ENCODE measurements at regions not wholly inside any gene's neighbourhood (a gene's known extent, or its start where the extent isn't known, plus 50 kb on each side); places are given as distances from the start of the nearest gene placed in this dataset.

DNA sequence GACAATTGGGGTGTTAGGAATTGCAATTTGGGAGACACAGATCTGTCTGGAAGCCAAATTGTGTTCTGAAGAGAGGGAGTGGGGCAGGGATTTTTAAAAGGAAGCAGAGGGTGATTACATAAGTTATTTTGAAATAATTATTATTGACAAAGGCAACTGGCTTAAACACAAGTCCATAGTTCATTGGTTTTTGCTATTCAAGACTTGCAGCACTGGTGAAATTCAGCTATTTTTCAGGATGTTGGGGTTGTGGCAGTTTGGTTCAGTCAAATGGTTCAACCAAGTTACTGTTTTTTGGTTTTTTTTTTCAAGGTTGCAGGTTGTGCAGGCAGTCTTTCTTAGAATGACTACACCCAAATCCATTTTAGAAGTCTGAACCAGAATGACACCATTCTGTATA, 300.0 kb upstream of the DEPDC1 start:
- H3K27me3 ChIP-seq (ENCODE audit: control insufficient read depth in 1 of 2, insufficient read depth in 2 of 2, low read length in 2 of 2) = no peaks in the 10 kb centered on the region
- peaks cover 6% of the 10 kb centered on the region for H3K9me3 Mint-ChIP-seq
- H3K4me3 ChIP-seq (ENCODE audit: low read length) = no peak overlapping the region
- no peaks in the 10 kb centered on the region for H3K4me1 ChIP-seq (ENCODE audit: insufficient read depth, low read length)
- no peaks in the 10 kb centered on the region for H3K27me3 Mint-ChIP-seq
- CTCF ChIA-PET = interaction anchor here (0.7 kb wide), 1 partner anchor 607 kb away, joined by 5 read pairs; no protein-coding TSS in a partner anchor
- ATAC-seq (ENCODE audit: poor library complexity) (no peak), DNase-seq (no peak)
- intact Hi-C loops (cut with DNase I, micrococcal nuclease) = no loop called here
- H3K36me3 Mint-ChIP-seq (ENCODE audit: low read depth) = no peaks in the 10 kb centered on the region
- TF ChIP-seq CTCF (IDR thresholded peaks at IDR 0.05) = no peak
- H3K9me3 ChIP-seq (ENCODE audit: control insufficient read depth in 1 of 2, insufficient read depth in 1 of 2, low read length in 2 of 2) = peaks cover 0 to 4% of the 10 kb centered on the region in 2 experiments
- POLR2A ChIA-PET = no interaction called here
- H3K27ac ChIP-seq (ENCODE audit: low read depth in 1 of 2, low read length in 2 of 2) = no peak overlapping the region
- H3K4me3 Mint-ChIP-seq = no peak overlapping the region
- no peaks in the 10 kb centered on the region for H3K36me3 ChIP-seq (ENCODE audit: insufficient read depth, low read length)
- no peaks in the 10 kb centered on the region for H3K4me1 Mint-ChIP-seq (ENCODE audit: low read depth)
- no peak overlapping the region for H3K27ac Mint-ChIP-seq

GRCh38 chr1:68798071-68798470, 301.2 kb upstream of the DEPDC1 start:
- H3K36me3 ChIP-seq (ENCODE audit: insufficient read depth, low read length) = no peaks in the 10 kb centered on the region
- H3K4me3 ChIP-seq (ENCODE audit: low read length) = no peak overlapping the region
- no peaks in the 10 kb centered on the region for H3K4me1 ChIP-seq (ENCODE audit: insufficient read depth, low read length)
- H3K27ac ChIP-seq (ENCODE audit: low read depth in 1 of 2, low read length in 2 of 2) = no peak overlapping the region
- intact Hi-C loops (cut with DNase I, micrococcal nuclease) = no loop called here
- H3K36me3 Mint-ChIP-seq (ENCODE audit: low read depth) = no peaks in the 10 kb centered on the region
- no peak for ATAC-seq (ENCODE audit: poor library complexity)
- CTCF ChIA-PET = no interaction called here
- H3K27me3 Mint-ChIP-seq = no peaks in the 10 kb centered on the region
- no peak overlapping the region for H3K27ac Mint-ChIP-seq
- H3K9me3 ChIP-seq (ENCODE audit: control insufficient read depth in 1 of 2, insufficient read depth in 1 of 2, low read length in 2 of 2) = peaks cover 0 to 4% of the 10 kb centered on the region in 2 experiments
- no peak overlapping the region for H3K4me3 Mint-ChIP-seq
- H3K9me3 Mint-ChIP-seq = peaks cover 6% of the 10 kb centered on the region
- no peak for DNase-seq
- POLR2A ChIA-PET = no interaction called here
- no peaks in the 10 kb centered on the region for H3K27me3 ChIP-seq (ENCODE audit: control insufficient read depth in 1 of 2, insufficient read depth in 2 of 2, low read length in 2 of 2)
- TF ChIP-seq CTCF (IDR thresholded peaks at IDR 0.05) = no peak
- H3K4me1 Mint-ChIP-seq (ENCODE audit: low read depth) = no peaks in the 10 kb centered on the region

DNA sequence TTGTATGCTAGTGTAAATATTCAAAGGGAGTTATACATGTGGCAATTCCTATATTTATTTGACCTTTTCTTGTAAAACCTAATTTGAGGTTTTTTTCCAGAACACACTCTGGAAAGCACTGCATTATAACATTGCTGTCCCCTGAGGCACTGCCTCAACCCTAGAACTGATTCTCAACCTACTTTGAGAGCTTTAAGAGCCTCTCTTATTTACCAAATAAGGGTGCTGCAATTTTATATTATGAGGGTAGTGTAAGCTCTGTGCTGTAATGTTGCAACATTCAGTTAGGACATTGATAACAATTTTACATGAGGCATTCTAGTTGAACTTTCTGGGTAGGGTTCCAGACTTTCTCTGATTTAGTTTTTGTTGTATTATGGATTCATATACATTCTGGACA, 302.2 kb upstream of the DEPDC1 start:
- no peak overlapping the region for H3K27ac Mint-ChIP-seq
- H3K36me3 Mint-ChIP-seq (ENCODE audit: low read depth) = no peaks in the 10 kb centered on the region
- H3K4me1 ChIP-seq (ENCODE audit: insufficient read depth, low read length) = no peaks in the 10 kb centered on the region
- intact Hi-C loops (cut with DNase I, micrococcal nuclease) = no loop called here
- ChIA-PET POLR2A (no interaction called here), CTCF (no interaction called here)
- no peak for TF ChIP-seq CTCF (IDR thresholded peaks at IDR 0.05)
- no peaks in the 10 kb centered on the region for H3K27me3 Mint-ChIP-seq
- peaks cover 0 to 4% of the 10 kb centered on the region in 2 experiments for H3K9me3 ChIP-seq (ENCODE audit: control insufficient read depth in 1 of 2, insufficient read depth in 1 of 2, low read length in 2 of 2)
- no peaks in the 10 kb centered on the region for H3K27me3 ChIP-seq (ENCODE audit: control insufficient read depth in 1 of 2, insufficient read depth in 2 of 2, low read length in 2 of 2)
- peaks cover 8% of the 10 kb centered on the region for H3K9me3 Mint-ChIP-seq
- ATAC-seq (ENCODE audit: poor library complexity) = no peak
- H3K27ac ChIP-seq (ENCODE audit: low read depth in 1 of 2, low read length in 2 of 2) = no peak overlapping the region
- H3K4me3 ChIP-seq (ENCODE audit: low read length) = no peak overlapping the region
- H3K4me3 Mint-ChIP-seq = no peak overlapping the region
- H3K4me1 Mint-ChIP-seq (ENCODE audit: low read depth) = no peaks in the 10 kb centered on the region
- H3K36me3 ChIP-seq (ENCODE audit: insufficient read depth, low read length) = no peaks in the 10 kb centered on the region
- no peak for DNase-seq
